Dermis microvascular lymphatic vessel endothelial cell (primary cell): ENCODE measurements at regions not wholly inside any gene's neighbourhood (a gene's known extent, or its start where the extent isn't known, plus 50 kb on each side); places are given as distances from the start of the nearest gene placed in this dataset.
A peak's percentile ranks its signal among the peaks of the same experiment; 100 is the strongest.
"Not testable (repeated sequence)": the region's sequence is repeated elsewhere in the genome, so short reads cannot be mapped to it uniquely, and the experiment has no call there.

ENCODE experiments used
- DNase-seq, 2 donors: peaks; one replicate each; pipeline versions ENCODE4 v3.0.0 to v3.0.0-alpha.2; 2010; ENCODE audit warnings: low read depth in 2 of 2

GRCh38 chr2:131738996-131739434 lies 211.3 kb downstream of the CCDC74A start:
- DNase-seq, result not testable (repeated sequence)

DNA sequence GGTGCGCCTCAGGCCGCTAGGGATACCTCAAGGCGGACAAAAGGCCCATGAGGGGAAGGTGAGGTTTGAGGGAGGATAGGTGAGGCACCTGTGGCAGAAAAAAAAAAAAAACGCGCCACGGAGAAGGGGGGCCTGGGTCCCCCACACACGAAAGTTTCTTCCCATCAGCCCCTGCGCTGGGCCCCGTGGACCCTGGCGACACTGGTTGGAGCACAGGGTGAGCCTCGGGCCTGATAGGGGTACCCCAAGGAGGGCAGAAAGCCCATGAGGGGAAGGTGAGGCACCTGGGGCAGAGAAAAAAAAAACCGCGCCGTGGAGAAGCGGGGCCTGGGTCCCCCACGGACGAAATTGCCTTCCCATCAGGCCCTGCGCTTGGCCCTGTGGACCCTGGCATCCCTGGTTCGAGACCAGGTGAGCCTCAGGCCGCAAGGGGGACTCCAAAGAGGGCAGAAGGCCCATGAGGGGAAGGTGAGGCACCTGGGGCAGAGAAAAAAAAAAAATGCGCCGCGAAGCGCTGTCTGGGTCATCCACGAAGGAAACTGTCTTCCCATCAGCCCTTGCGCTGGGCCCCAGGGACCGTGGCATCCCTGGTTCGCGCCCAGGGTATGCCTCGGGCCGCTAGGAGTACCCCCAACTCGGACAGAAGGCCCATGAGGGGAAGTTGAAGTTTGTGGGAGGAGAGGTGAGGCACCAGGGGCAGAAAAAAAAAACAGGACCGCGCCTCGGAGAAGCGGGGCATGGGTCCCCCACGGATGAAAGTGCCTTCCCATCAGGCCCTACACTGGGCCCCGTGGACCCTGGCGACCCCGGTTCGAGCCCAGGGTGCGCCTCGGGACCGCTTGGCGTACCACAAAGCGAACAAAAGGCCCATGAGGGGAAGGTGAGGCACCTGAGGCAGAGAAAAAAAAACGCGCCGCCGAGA lies 226.2 kb downstream of the CCDC74A start:
- DNase-seq, result no peak

GRCh38 chr2:131754929-131755720 lies 227.4 kb downstream of the CCDC74A start:
- no peak for DNase-seq

GRCh38 chr2:131756141-131756907 lies 228.6 kb downstream of the CCDC74A start:
- no peak for DNase-seq

- not testable (repeated sequence) for DNase-seq
These were observed 231.3 kb downstream of the CCDC74A start for GRCh38 chr2:131758941-131759340.

GRCh38 chr2:131774955-131775555 lies 247.4 kb downstream of the CCDC74A start:
- peak; percentile 20 to 34 for DNase-seq

- not testable (repeated sequence) for DNase-seq
These were observed 248.3 kb downstream of the CCDC74A start for GRCh38 chr2:131775903-131776506.

DNA sequence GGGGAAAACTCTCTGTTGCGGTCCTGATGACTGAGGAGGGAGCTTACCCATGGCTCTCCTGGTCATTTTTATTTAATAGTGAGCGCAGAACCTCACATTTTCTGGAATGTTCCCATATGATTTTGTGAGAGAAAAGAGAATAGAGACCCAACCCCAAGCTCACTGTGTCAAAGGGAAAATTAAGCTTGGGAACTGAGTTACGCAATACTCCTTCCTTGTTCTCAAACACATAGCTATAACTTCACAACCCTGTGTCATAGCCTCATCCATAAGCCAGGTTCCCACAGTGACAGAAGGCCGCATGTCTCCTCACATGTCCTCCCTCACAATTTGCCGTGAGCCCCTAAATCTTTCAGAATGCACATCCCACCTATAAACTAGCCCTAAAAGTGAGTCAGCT lies 252.8 kb downstream of the CCDC74A start:
- DNase-seq, result not testable (repeated sequence)

- no peak for DNase-seq
These were observed 273.6 kb downstream of the CCDC74A start for GRCh38 chr2:131801210-131801744.

DNA sequence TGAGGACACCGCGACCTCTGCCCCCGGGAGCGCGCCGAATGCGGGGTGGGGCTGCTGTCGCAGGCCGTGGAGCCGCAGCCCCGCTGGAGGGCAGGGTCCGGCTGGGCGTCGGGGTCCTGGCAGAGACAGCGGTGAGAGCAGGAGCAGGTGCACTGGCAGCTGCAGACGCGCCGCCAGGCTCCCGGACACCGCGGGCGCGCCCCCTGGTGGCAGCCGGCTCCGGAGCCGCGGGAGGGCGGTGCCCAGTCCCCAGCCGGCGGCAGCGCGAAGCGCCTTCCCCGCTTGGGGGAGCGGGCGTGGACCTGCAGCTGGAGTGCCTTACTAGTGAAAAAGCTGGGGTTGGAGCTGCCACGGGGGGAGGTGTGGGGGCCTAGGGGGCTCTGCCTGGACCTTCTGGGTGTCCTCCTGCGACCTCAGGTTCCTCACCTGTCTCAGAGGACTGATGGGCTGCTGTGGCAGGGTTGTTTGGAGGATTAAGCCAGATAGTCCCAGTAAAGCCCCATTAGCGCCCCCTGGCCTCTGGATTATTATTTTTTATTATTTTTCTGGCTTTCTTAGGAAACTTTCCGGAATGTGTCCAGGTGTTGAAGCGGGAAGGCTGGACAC lies 274.2 kb downstream of the CCDC74A start:
- peak; percentile 32 to 57 for DNase-seq

DNA sequence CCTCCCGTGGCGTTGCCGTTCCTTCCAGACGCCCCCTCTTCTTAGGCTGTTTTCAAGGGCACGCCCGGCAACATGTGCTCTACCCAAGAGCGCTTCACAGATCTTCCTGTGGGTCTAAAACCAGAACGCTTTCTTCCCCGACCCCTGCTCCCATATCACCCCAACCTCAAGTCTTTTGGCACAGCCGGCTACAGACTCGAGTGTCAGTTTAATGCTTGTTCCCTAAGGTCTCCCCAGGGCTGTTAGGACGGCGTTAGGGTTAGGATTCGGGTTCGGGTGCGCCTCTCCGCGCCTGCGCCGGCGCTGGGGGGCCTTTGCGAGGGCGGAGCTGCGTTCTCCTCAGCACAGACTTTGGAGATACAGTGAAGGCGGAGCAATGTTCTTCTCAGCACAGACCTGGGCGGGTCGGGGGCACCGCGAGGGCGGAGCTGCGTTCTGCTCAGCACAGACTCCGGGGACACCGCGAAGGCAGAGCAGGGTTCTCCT lies 274.7 kb downstream of the CCDC74A start:
- peak in 1 of 2 donors; percentile 21 for DNase-seq

GRCh38 chr2:131803237-131803636 lies 275.5 kb downstream of the CCDC74A start:
- DNase-seq, result not testable (repeated sequence)

GRCh38 chr2:131812605-131813004 lies 284.9 kb downstream of the CCDC74A start:
- not testable (repeated sequence) for DNase-seq

GRCh38 chr2:131813378-131813777 lies 285.7 kb downstream of the CCDC74A start:
- not testable (repeated sequence) for DNase-seq

DNA sequence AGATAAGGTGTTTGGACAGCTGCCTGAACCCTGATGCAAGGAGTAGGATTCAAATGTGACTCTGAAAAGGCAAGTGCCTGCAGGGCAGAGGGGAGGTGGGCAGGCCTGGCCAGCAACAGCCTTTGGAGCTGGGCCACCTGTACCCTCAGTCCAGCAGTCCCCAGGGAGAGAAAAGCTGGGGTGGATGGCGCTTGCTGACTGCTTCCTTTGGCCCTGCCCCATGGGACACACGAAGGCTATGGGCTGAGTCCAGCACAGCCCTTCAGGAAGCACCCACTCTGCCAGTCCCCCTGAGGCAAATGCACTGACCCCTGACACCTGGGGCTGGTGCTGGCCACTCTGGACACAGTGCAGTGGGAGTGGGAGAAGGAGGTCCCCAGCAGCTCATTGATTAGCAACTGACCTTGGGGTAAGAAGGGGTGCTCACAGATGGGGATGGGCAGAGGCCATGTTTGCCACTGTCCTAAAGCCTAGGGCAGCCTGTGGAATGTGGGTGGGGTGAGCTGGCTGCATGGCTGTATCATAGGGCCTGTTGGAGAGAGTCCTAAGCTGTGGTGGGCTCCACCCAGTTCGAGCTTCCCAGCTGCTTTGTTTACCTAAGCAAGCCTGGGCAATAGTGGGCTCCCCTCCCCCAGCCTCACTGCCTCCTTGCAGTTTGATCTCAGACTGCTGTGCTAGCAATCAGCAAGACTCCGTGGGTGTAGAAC lies 290.7 kb downstream of the CCDC74A start:
- DNase-seq, result not testable (repeated sequence)

GRCh38 chr2:131822237-131822721 lies 294.6 kb downstream of the CCDC74A start:
- DNase-seq, result not testable (repeated sequence)

DNA sequence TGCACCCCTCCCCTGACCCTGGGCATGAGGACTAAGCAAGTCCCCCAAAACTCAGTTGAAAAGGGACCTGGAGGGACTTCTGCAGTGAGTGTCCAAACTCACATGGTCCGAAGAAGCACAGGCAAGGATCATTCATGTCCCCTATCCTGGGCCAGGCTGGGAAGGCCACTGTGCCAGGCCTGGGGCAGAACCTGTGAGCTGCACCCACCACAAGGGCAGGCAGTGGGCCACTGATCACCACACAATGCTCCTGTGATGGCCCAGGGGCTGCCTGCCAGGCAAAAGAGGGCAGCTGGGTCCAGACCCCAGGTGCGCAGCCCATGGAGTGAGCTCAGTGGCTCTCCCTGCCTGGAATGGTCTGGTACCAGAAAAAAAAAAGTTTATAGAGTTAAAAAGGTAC lies 295.4 kb downstream of the CCDC74A start:
- DNase-seq, result not testable (repeated sequence)

DNA sequence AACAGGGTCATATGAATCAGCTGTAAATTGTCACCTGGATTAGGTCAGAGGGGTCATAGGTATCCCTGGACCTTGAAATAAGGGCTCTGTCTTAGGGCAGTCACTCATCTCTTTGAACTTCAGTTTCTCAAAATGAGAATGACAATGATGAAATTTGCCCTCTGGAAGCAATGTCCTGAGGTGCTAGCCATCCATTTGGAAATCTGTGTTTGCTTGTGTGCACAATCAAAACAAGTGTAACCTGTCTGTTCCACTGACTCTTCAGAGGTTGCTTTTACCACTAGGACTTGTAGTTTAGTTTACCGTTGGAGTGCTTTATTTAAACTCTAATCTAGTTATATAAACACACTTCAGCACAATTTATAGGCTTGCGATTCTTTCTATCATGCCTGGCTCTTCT lies 297.3 kb downstream of the CCDC74A start:
- DNase-seq, result not testable (repeated sequence)
